Liver (tissue), 8 donors: ENCODE measurements at regions not wholly inside any gene's neighbourhood (a gene's known extent, or its start where the extent isn't known, plus 50 kb on each side); places are given as distances from the start of the nearest gene placed in this dataset.

Experiments used
- DNase-seq: peaks from one replicate; pipeline ENCODE4 v3.0.0-alpha.2; 2017; ENCODE audit warnings: low spot score
- H3K27ac ChIP-seq, 2 donors: one replicate each; pipeline ENCODE4 v1.7.0; 2013; ENCODE audit warnings: inconsistent platforms in 2 of 2, low read length in 2 of 2, control low read depth in 1 of 2, low read depth in 1 of 2, mild to moderate bottlenecking in 1 of 2
- H3K27me3 ChIP-seq, 4 donors: one replicate each; pipeline versions ENCODE4 v1.6.1 to v1.7.0; 2013; ENCODE audit warnings: low read length in 3 of 4, inconsistent platforms in 1 of 4, mild to moderate bottlenecking in 1 of 4, moderate library complexity in 1 of 4; ENCODE audit not compliant: control insufficient read depth in 4 of 4, insufficient read depth in 4 of 4
- H3K36me3 ChIP-seq, 4 donors: one replicate each; pipeline versions ENCODE4 v1.6.1 to v1.7.0; 2013; ENCODE audit warnings: low read length in 3 of 4, mild to moderate bottlenecking in 3 of 4, low read depth in 1 of 4, moderate library complexity in 1 of 4; ENCODE audit not compliant: control insufficient read depth in 4 of 4, insufficient read depth in 3 of 4
- H3K4me1 ChIP-seq, 4 donors: one replicate each; pipeline versions ENCODE4 v1.6.1 to v1.7.0; 2013; ENCODE audit warnings: low read length in 3 of 4, mild to moderate bottlenecking in 3 of 4, moderate library complexity in 1 of 4; ENCODE audit not compliant: control insufficient read depth in 4 of 4, insufficient read depth in 4 of 4
- H3K4me3 ChIP-seq, 3 donors: one replicate each; pipeline versions ENCODE4 v1.6.1 to v1.7.0; 2013; ENCODE audit warnings: low read length in 3 of 3, control low read depth in 1 of 3, low read depth in 1 of 3, mild to moderate bottlenecking in 1 of 3
- H3K9ac ChIP-seq, 2 donors: one replicate each; pipeline ENCODE4 v1.7.0; 2013; ENCODE audit warnings: low read length in 2 of 2, mild to moderate bottlenecking in 2 of 2, moderate library complexity in 2 of 2, control low read depth in 1 of 2, low read depth in 1 of 2
- H3K9me3 ChIP-seq, 4 donors: one replicate each; pipeline versions ENCODE4 v1.6.1 to v1.7.0; 2013; ENCODE audit warnings: low read length in 3 of 4; ENCODE audit not compliant: control insufficient read depth in 4 of 4
- CTCF ChIP-seq: fragments of 150-350 bp; IDR thresholded peaks from 2 replicates; pipeline ENCODE4 v1.5.1; 2017; ENCODE audit warnings: improper control_type of control experiment, low read depth, low read length; ENCODE audit not compliant: missing input control
- EGR1 ChIP-seq, 2 donors: IDR thresholded peaks; 2 replicates each; pipeline ENCODE4 v1.6.1; 2016 to 2018; ENCODE audit warnings: antibody characterized with exemption in 2 of 2, low read depth in 2 of 2
- FOXA1 ChIP-seq: IDR thresholded peaks from 2 replicates; pipeline ENCODE4 v1.6.1; 2016; ENCODE audit warnings: antibody characterized with exemption
- HNF4A ChIP-seq, 2 donors: conservative IDR thresholded peaks; 2 replicates each; pipeline ENCODE4 v1.6.1; 2016; ENCODE audit warnings: antibody characterized with exemption in 2 of 2, mild to moderate bottlenecking in 2 of 2
- HNF4G ChIP-seq: IDR thresholded peaks from 2 replicates; pipeline ENCODE4 v1.6.1; 2016; ENCODE audit warnings: antibody characterized with exemption
- MAX ChIP-seq: IDR thresholded peaks from 2 replicates; pipeline ENCODE4 v1.6.1; 2016; ENCODE audit warnings: antibody characterized with exemption
- NR2F2 ChIP-seq: IDR thresholded peaks from 2 replicates; pipeline ENCODE4 v1.6.1; 2016; ENCODE audit warnings: antibody characterized with exemption
- REST ChIP-seq: IDR thresholded peaks from 2 replicates; pipeline ENCODE4 v1.6.1; 2016; ENCODE audit warnings: antibody characterized with exemption, mild to moderate bottlenecking
- SP1 ChIP-seq: IDR thresholded peaks from 2 replicates; pipeline ENCODE4 v1.6.1; 2018; ENCODE audit warnings: antibody characterized with exemption, mild to moderate bottlenecking
- YY1 ChIP-seq: IDR thresholded peaks from 2 replicates; pipeline ENCODE4 v1.6.1; 2016; ENCODE audit warnings: antibody characterized with exemption, mild to moderate bottlenecking
- ZBTB33 ChIP-seq: IDR thresholded peaks from 2 replicates; pipeline ENCODE4 v1.6.1; 2016; ENCODE audit warnings: antibody characterized with exemption
- WGBS: extraction: QIAGEN DNeasy Blood & Tissue Kit; methylation state at CpG from one replicate; pipeline ENCODE4 v1.1.7; 2013; 5-methylcytosine and 5-hydroxymethylcytosine counted together
- donor health status: healthy.
- donor health status: healthy.
- donor health status: healthy.
- donor health status: healthy.
- donor health status: healthy.

- no peak for DNase-seq
- WGBS = 75% methylated on average over 2 of the region's 2 CpGs
- H3K36me3 ChIP-seq = no peaks in the 10 kb centered on the region
- H3K4me1 ChIP-seq = peaks cover 0 to 2% (median 0%) of the 10 kb centered on the region in 4 donors
- no peaks in the 10 kb centered on the region for H3K27me3 ChIP-seq
- H3K9ac ChIP-seq = no peak overlapping the region
- H3K9me3 ChIP-seq = no peaks in the 10 kb centered on the region
- TF ChIP-seq REST (no peak), YY1 (no peak), HNF4G (no peak), MAX (no peak), NR2F2 (no peak), HNF4A (conservative IDR thresholded peaks at IDR 0.05) (no peak), ZBTB33 (no peak)
- no peak overlapping the region for H3K4me3 ChIP-seq
- H3K27ac ChIP-seq = no peak overlapping the region
Measured at GRCh38 chr7:26964156-26964808, 99.9 kb upstream of the SKAP2 start.

GRCh38 chr7:26959290-26959689 lies 94.9 kb upstream of the SKAP2 start:
- Histone ChIP-seq H3K4me1 (no peaks in the 10 kb centered on the region), H3K36me3 (no peaks in the 10 kb centered on the region), H3K9me3 (no peaks in the 10 kb centered on the region), H3K9ac (no peak overlapping the region), H3K27ac (no peak overlapping the region), H3K27me3 (no peaks in the 10 kb centered on the region), H3K4me3 (no peak overlapping the region)
- TF ChIP-seq CTCF (no peak), YY1 (no peak)
- no peak for DNase-seq
- 81% methylated on average over 3 of the region's 3 CpGs for WGBS

GRCh38 chr7:26958834-26959233 lies 94.4 kb upstream of the SKAP2 start:
- H3K27me3 ChIP-seq = no peaks in the 10 kb centered on the region
- no peak overlapping the region for H3K9ac ChIP-seq
- no peaks in the 10 kb centered on the region for H3K9me3 ChIP-seq
- TF ChIP-seq FOXA1 (no peak), SP1 (no peak), EGR1 (IDR thresholded peaks at IDR 0.05; ENCODE audit: low read depth in 2 of 2) (no peak)
- no peak overlapping the region for H3K4me3 ChIP-seq
- H3K4me1 ChIP-seq = no peaks in the 10 kb centered on the region
- no peak overlapping the region for H3K27ac ChIP-seq
- DNase-seq = no peak
- 85% methylated on average over 5 of the region's 5 CpGs for WGBS
- H3K36me3 ChIP-seq = no peaks in the 10 kb centered on the region
